ENCODE measurements at regions not wholly inside any gene's neighbourhood (a gene's known extent, or its start where the extent isn't known, plus 50 kb on each side); places are given as distances from the start of the nearest gene placed in this dataset.
"Not testable (repeated sequence)": the region's sequence is repeated elsewhere in the genome, so short reads cannot be mapped to it uniquely, and the experiment has no call there.

GRCh38 chr1:172941945-172942344 is 108.8 kb downstream of the TNFSF18 start:
- BruUV-seq (replicated peaks) = no TSS peak

GRCh38 chr1:172943138-172943537 is 107.6 kb downstream of the TNFSF18 start:
- CTCF ChIA-PET; H3K9ac ChIP-seq (ENCODE audit: low read length); BruUV-seq (replicated peaks); H3K4me3 ChIP-seq (replicated peaks in 1 of 2; ENCODE audit: low read depth in 1 of 2, low read length in 2 of 2); H3K9me3 ChIP-seq (ENCODE audit: control insufficient read depth in 1 of 2, insufficient read depth in 1 of 2, low read depth in 1 of 2, low read length in 2 of 2); intact Hi-C loops (cut with micrococcal nuclease); RAD21 ChIA-PET (ENCODE audit: low non-redundant PET in 1 of 2, low total read pairs in 2 of 2, uncharacterized antibody in 2 of 2, unreplicated experiment in 2 of 2); H3K27me3 ChIP-seq (ENCODE audit: insufficient read depth, low read length); H3K79me2 ChIP-seq (ENCODE audit: insufficient read depth, low read length); H3K27ac ChIP-seq (ENCODE audit: low read depth, low read length); H4K20me1 ChIP-seq (ENCODE audit: insufficient read depth); DNase-seq (ENCODE audit: low read depth, low spot score); H3K4me2 ChIP-seq (ENCODE audit: low read length); POLR2A ChIA-PET; H3K9me2 ChIP-seq (ENCODE audit: insufficient read depth); ATAC-seq; H3K36me3 ChIP-seq (ENCODE audit: control insufficient read depth in 1 of 2, insufficient read depth in 2 of 2, low read length in 2 of 2); H3K4me1 ChIP-seq (ENCODE audit: control insufficient read depth in 1 of 2, insufficient read depth in 2 of 2, low read length in 2 of 2); H2AFZ ChIP-seq (ENCODE audit: low read depth, low read length, poor library complexity, severe bottlenecking): not testable (repeated sequence)

More at GRCh38 chr1:172941945-172942344, 108.8 kb downstream of the TNFSF18 start:
- H3K9ac ChIP-seq (ENCODE audit: low read length) = no peak overlapping the region
- H3K79me2 ChIP-seq (ENCODE audit: insufficient read depth, low read length) = no peaks in the 10 kb centered on the region
- intact Hi-C loops (cut with micrococcal nuclease) = no loop called here
- no peaks in the 10 kb centered on the region for H3K27me3 ChIP-seq (ENCODE audit: insufficient read depth, low read length)
- RAD21 ChIA-PET (ENCODE audit: low non-redundant PET in 1 of 2, low total read pairs in 2 of 2, uncharacterized antibody in 2 of 2, unreplicated experiment in 2 of 2) = no interaction called here
- ATAC-seq (no peak), DNase-seq (ENCODE audit: low read depth, low spot score) (no peak)
- no peaks in the 10 kb centered on the region for H3K9me3 ChIP-seq (ENCODE audit: control insufficient read depth in 1 of 2, insufficient read depth in 1 of 2, low read depth in 1 of 2, low read length in 2 of 2)
- CTCF ChIA-PET = no interaction called here
- no peaks in the 10 kb centered on the region for H3K4me1 ChIP-seq (ENCODE audit: control insufficient read depth in 1 of 2, insufficient read depth in 2 of 2, low read length in 2 of 2)
- no peak overlapping the region for H3K4me2 ChIP-seq (ENCODE audit: low read length)
- H3K9me2 ChIP-seq (ENCODE audit: insufficient read depth) = no peaks in the 10 kb centered on the region
- H3K4me3 ChIP-seq (replicated peaks in 1 of 2; ENCODE audit: low read depth in 1 of 2, low read length in 2 of 2) = no peak overlapping the region
- H4K20me1 ChIP-seq (ENCODE audit: insufficient read depth) = no peaks in the 10 kb centered on the region
- TF ChIP-seq RAD21 (IDR thresholded peaks at IDR 0.05; ENCODE audit: low read depth) = no peak
- no peak for TF ChIP-seq ZNF274 (IDR thresholded peaks at IDR 0.05; ENCODE audit: low read depth, low read length)
- no peak for TF ChIP-seq CBX3 (IDR thresholded peaks at IDR 0.05; ENCODE audit: low read depth)
- no peak for TF ChIP-seq CTCF (IDR thresholded peaks at IDR 0.05 in 2 of 3, conservative IDR thresholded peaks at IDR 0.05 in 1 of 3; ENCODE audit: borderline replicate concordance in 1 of 3, insufficient read depth in 1 of 3, low read depth in 2 of 3, low read length in 2 of 3)
- no peak for TF ChIP-seq ZFX (IDR thresholded peaks at IDR 0.05)
- no peak for TF ChIP-seq POLR2A (IDR thresholded peaks at IDR 0.05; ENCODE audit: borderline replicate concordance, extremely low read depth, insufficient read depth, insufficient read length)
- TF ChIP-seq POLR2AphosphoS5 (IDR thresholded peaks at IDR 0.05; ENCODE audit: low read depth, low read length) = no peak
- no peak for TF ChIP-seq ATF3 (IDR thresholded peaks at IDR 0.05)
- no peak for TF ChIP-seq ZBTB33 (IDR thresholded peaks at IDR 0.05; ENCODE audit: extremely low read depth, insufficient replicate concordance, low read length)
- POLR2A ChIA-PET = no interaction called here
- no peaks in the 10 kb centered on the region for H3K36me3 ChIP-seq (ENCODE audit: control insufficient read depth in 1 of 2, insufficient read depth in 2 of 2, low read length in 2 of 2)
- H2AFZ ChIP-seq (ENCODE audit: low read depth, low read length, poor library complexity, severe bottlenecking) = no peak overlapping the region
- no peak overlapping the region for H3K27ac ChIP-seq (ENCODE audit: low read depth, low read length)
